ENCODE measurements at regions not wholly inside any gene's neighbourhood (a gene's known extent, or its start where the extent isn't known, plus 50 kb on each side); places are given as distances from the start of the nearest gene placed in this dataset.

GRCh38 chr14:89028462-89029134 lies 204.1 kb downstream of the TTC8 start:
- no peaks in the 10 kb centered on the region for H3K4me1 Mint-ChIP-seq
- H3K36me3 Mint-ChIP-seq (ENCODE audit: low read depth): no peaks in the 10 kb centered on the region
- Histone ChIP-seq H3K4me1 (ENCODE audit: insufficient read depth) (peaks cover 9% of the 10 kb centered on the region), H3K9me2 (ENCODE audit: insufficient read depth) (no peaks in the 10 kb centered on the region), H3K36me3 (ENCODE audit: insufficient read depth) (no peaks in the 10 kb centered on the region), H4K20me1 (replicated peaks; ENCODE audit: insufficient read depth) (no peaks in the 10 kb centered on the region; the same call in 1 of the 2 replicates), H3K4me3 (no peak overlapping the region; the same call in 1 of the 2 replicates), H3K4me2 (no peak overlapping the region), H3K79me2 (replicated peaks; ENCODE audit: insufficient read depth) (no peaks in the 10 kb centered on the region), H3F3A (replicated peaks; ENCODE audit: low read depth) (no peaks in the 10 kb centered on the region), H2AFZ (no peak overlapping the region), H3K27ac (ENCODE audit: low read depth) (no peak overlapping the region), H3K27me3 (ENCODE audit: insufficient read depth) (peaks cover 54% of the 10 kb centered on the region)
- peaks cover 27% of the 10 kb centered on the region for H3K27me3 Mint-ChIP-seq (ENCODE audit: insufficient read depth, low read depth, poor library complexity)
- TF ChIP-seq CREB1 (CRISPR knock-in tag; IDR thresholded peaks at IDR 0.05; ENCODE audit: low read depth): no peak
- no peak for TF ChIP-seq EZH2phosphoT487 (IDR thresholded peaks at IDR 0.05; ENCODE audit: unreplicated experiment)
- no peak for TF ChIP-seq ZNF114 (CRISPR knock-in tag; IDR thresholded peaks at IDR 0.05)
- no peak for TF ChIP-seq CTCF (conservative IDR thresholded peaks at IDR 0.05; ENCODE audit: low read depth in 2 of 2)
- no peak overlapping the region for H3K27ac Mint-ChIP-seq
- ATAC-seq (no peak), DNase-seq (ENCODE audit: low spot score) (no peak)
- peak overlapping the region; percentile 79; the same call in 2 of the 3 replicates for H3K4me3 Mint-ChIP-seq
- H3K9me3 Mint-ChIP-seq: no peaks in the 10 kb centered on the region

DNA sequence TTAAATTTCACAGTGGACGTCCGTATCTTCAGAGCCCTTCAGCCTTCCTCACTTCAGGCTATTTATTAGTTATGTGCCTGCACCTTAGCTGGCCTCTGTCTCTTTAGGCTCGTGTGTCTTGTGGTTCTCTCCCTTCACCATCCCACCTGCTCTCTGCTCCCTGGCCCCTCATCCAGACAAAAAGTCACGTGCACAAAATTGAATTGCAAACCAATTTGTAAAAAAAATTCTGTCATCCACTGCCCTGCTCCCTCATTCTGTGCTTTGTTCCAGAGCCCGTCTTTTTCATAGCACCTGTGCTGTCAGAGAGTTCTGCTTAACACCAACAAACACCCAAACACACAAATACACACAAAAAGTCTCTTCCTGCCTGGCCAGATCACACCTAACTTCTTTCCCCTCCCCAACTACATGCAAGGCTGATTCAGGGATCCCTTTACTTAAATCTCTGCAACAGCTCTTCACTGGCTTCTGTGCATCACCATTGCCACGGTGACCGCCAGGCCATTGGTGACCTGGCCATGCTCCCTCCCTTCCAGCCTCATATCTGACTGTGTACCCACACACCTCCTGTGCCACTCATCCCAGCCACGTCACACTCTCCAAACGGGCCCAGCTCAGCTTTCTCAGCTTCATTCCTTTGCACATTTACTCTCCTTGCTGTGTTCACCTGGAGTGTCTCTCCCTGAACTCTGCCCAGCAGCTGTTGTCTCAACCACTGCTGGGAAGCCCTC lies 205.7 kb downstream of the TTC8 start:
- Histone ChIP-seq H4K20me1 (replicated peaks; ENCODE audit: insufficient read depth) (no peaks in the 10 kb centered on the region; the same call in 1 of the 2 replicates), H3K4me1 (ENCODE audit: insufficient read depth) (peaks cover 9% of the 10 kb centered on the region), H3K9me2 (ENCODE audit: insufficient read depth) (no peaks in the 10 kb centered on the region), H3K4me3 (no peak overlapping the region), H3K79me2 (replicated peaks; ENCODE audit: insufficient read depth) (no peaks in the 10 kb centered on the region), H3F3A (replicated peaks; ENCODE audit: low read depth) (no peaks in the 10 kb centered on the region), H3K27me3 (ENCODE audit: insufficient read depth) (peaks cover 44% of the 10 kb centered on the region), H3K4me2 (no peak overlapping the region), H3K27ac (ENCODE audit: low read depth) (no peak overlapping the region), H2AFZ (no peak overlapping the region), H3K36me3 (ENCODE audit: insufficient read depth) (no peaks in the 10 kb centered on the region)
- Mint-ChIP-seq H3K4me1 (no peaks in the 10 kb centered on the region), H3K4me3 (no peak overlapping the region), H3K9me3 (no peaks in the 10 kb centered on the region), H3K27ac (no peak overlapping the region), H3K36me3 (ENCODE audit: low read depth) (no peaks in the 10 kb centered on the region), H3K27me3 (ENCODE audit: insufficient read depth, low read depth, poor library complexity) (peaks cover 27% of the 10 kb centered on the region)
- no peak for DNase-seq (ENCODE audit: low spot score)
- no peak for ATAC-seq
- TF ChIP-seq STAT1 (IDR thresholded peaks at IDR 0.05; ENCODE audit: unreplicated experiment) (no peak), EZH2phosphoT487 (IDR thresholded peaks at IDR 0.05; ENCODE audit: unreplicated experiment) (no peak), REST (IDR thresholded peaks at IDR 0.05; ENCODE audit: unreplicated experiment) (no peak), JUNB (IDR thresholded peaks at IDR 0.05; ENCODE audit: unreplicated experiment) (no peak), CREB1 (CRISPR knock-in tag; IDR thresholded peaks at IDR 0.05; ENCODE audit: low read depth) (no peak), POLR2AphosphoS5 (IDR thresholded peaks at IDR 0.05; ENCODE audit: low read depth) (no peak), EZH2 (IDR thresholded peaks at IDR 0.05; ENCODE audit: low read depth, unreplicated experiment) (no peak)

All from GM23338 (cell line).